GM18909 (cell line): ENCODE measurements at regions not wholly inside any gene's neighbourhood (a gene's known extent, or its start where the extent isn't known, plus 50 kb on each side); places are given as distances from the start of the nearest gene placed in this dataset.

Experiments
- ATAC-seq: cut with Tn5 transposase; IDR thresholded peaks from one replicate; pipeline ENCODE4 v1.9.1; 2021; ENCODE audit warnings: mild to moderate bottlenecking; ENCODE audit not compliant: unreplicated experiment, poor library complexity

GRCh38 chr7:115721293-115722217 is 309.0 kb downstream of the TFEC start:
- no peak for ATAC-seq

- ATAC-seq: no peak
Observed at GRCh38 chr7:115719963-115720362, 310.6 kb downstream of the TFEC start.

- ATAC-seq: no peak
Observed at GRCh38 chr7:115709664-115710063, 320.9 kb downstream of the TFEC start.

- ATAC-seq: no peak
Observed at GRCh38 chr7:115708013-115708341, 322.6 kb downstream of the TFEC start.

- peak; percentile 44 for ATAC-seq
Observed at GRCh38 chr7:115707258-115708012, 323.1 kb downstream of the TFEC start.

- no peak for ATAC-seq
Observed at GRCh38 chr7:115704884-115705283, 325.7 kb downstream of the TFEC start.

- ATAC-seq: no peak
Observed at GRCh38 chr7:115701141-115701540, 329.4 kb downstream of the TFEC start.

GRCh38 chr7:115694424-115694823 is 336.1 kb downstream of the TFEC start:
- ATAC-seq: no peak

- peak; percentile 63 for ATAC-seq
Observed at GRCh38 chr7:115693779-115694178, 336.8 kb downstream of the TFEC start.

GRCh38 chr7:115689941-115690340 is 340.6 kb downstream of the TFEC start:
- no peak for ATAC-seq

- ATAC-seq: no peak
Observed at GRCh38 chr7:115683093-115683492, 347.5 kb downstream of the TFEC start.

- no peak for ATAC-seq
Observed at GRCh38 chr7:115682507-115682906, 348.1 kb downstream of the TFEC start.

- no peak for ATAC-seq
Observed at GRCh38 chr7:115680921-115681320, 349.6 kb downstream of the TFEC start.

- peak; percentile 82 for ATAC-seq
Observed at GRCh38 chr7:115679976-115680375, 350.6 kb downstream of the TFEC start.

- no peak for ATAC-seq
Observed at GRCh38 chr7:115679423-115679822, 351.1 kb downstream of the TFEC start.

- ATAC-seq: no peak
Observed at GRCh38 chr7:115678086-115678982, 352.2 kb downstream of the TFEC start.

- ATAC-seq: no peak
Observed at GRCh38 chr7:115676707-115677106, 353.9 kb downstream of the TFEC start.

GRCh38 chr7:115676080-115676479 is 354.5 kb downstream of the TFEC start:
- ATAC-seq: no peak

- ATAC-seq: no peak
Observed at GRCh38 chr7:115674467-115675024, 356.0 kb downstream of the TFEC start.

- no peak for ATAC-seq
Observed at GRCh38 chr7:115672024-115672423, 358.5 kb downstream of the TFEC start.
